ENCODE measurements at regions not wholly inside any gene's neighbourhood (a gene's known extent, or its start where the extent isn't known, plus 50 kb on each side); places are given as distances from the start of the nearest gene placed in this dataset.

GRCh38 chr7:41877118-41877517, 174.2 kb upstream of the INHBA start:
- Mint-ChIP-seq H3K36me3 (ENCODE audit: low read depth) (peaks cover 11% of the 10 kb centered on the region), H3K27me3 (peaks cover 9% of the 10 kb centered on the region), H3K4me1 (ENCODE audit: low read depth) (peaks cover 9% of the 10 kb centered on the region), H3K27ac (no peak overlapping the region), H3K9me3 (no peaks in the 10 kb centered on the region), H3K4me3 (no peak overlapping the region)
- TF ChIP-seq, protein P1, sequence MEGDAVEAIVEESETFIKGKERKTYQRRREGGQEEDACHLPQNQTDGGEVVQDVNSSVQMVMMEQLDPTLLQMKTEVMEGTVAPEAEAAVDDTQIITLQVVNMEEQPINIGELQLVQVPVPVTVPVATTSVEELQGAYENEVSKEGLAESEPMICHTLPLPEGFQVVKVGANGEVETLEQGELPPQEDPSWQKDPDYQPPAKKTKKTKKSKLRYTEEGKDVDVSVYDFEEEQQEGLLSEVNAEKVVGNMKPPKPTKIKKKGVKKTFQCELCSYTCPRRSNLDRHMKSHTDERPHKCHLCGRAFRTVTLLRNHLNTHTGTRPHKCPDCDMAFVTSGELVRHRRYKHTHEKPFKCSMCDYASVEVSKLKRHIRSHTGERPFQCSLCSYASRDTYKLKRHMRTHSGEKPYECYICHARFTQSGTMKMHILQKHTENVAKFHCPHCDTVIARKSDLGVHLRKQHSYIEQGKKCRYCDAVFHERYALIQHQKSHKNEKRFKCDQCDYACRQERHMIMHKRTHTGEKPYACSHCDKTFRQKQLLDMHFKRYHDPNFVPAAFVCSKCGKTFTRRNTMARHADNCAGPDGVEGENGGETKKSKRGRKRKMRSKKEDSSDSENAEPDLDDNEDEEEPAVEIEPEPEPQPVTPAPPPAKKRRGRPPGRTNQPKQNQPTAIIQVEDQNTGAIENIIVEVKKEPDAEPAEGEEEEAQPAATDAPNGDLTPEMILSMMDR (IDR thresholded peaks at IDR 0.05): no peak
- Histone ChIP-seq H3K9me3 (ENCODE audit: control insufficient read depth in 1 of 2, insufficient read depth in 1 of 2, low read length in 2 of 2) (no peaks in the 10 kb centered on the region), H3K4me1 (ENCODE audit: insufficient read depth, low read length) (peaks cover 10% of the 10 kb centered on the region), H3K27ac (ENCODE audit: low read depth in 1 of 2, low read length in 2 of 2) (no peak overlapping the region), H3K27me3 (ENCODE audit: control insufficient read depth in 1 of 2, insufficient read depth in 2 of 2, low read length in 2 of 2) (no peaks in the 10 kb centered on the region), H3K4me3 (ENCODE audit: low read length) (no peak overlapping the region), H3K36me3 (ENCODE audit: insufficient read depth, low read length) (no peaks in the 10 kb centered on the region)
- POLR2A ChIA-PET: no interaction called here
- ATAC-seq (ENCODE audit: poor library complexity) (no peak), DNase-seq (no peak)
- intact Hi-C loops (cut with DNase I, micrococcal nuclease): no loop called here
- CTCF ChIA-PET: no interaction called here

GRCh38 chr7:41875513-41875912, 172.6 kb upstream of the INHBA start:
- TF ChIP-seq, protein P1 (IDR thresholded peaks at IDR 0.05): no peak
- ChIA-PET POLR2A (no interaction called here), CTCF (no interaction called here)
- Mint-ChIP-seq H3K27me3 (peaks cover 16% of the 10 kb centered on the region), H3K27ac (no peak overlapping the region), H3K4me3 (no peak overlapping the region), H3K9me3 (no peaks in the 10 kb centered on the region), H3K4me1 (ENCODE audit: low read depth) (no peaks in the 10 kb centered on the region), H3K36me3 (ENCODE audit: low read depth) (no peaks in the 10 kb centered on the region)
- H3K27me3 ChIP-seq (ENCODE audit: control insufficient read depth in 1 of 2, insufficient read depth in 2 of 2, low read length in 2 of 2): no peaks in the 10 kb centered on the region
- H3K4me3 ChIP-seq (ENCODE audit: low read length): no peak overlapping the region
- H3K4me1 ChIP-seq (ENCODE audit: insufficient read depth, low read length): peaks cover 2% of the 10 kb centered on the region
- intact Hi-C loops (cut with DNase I, micrococcal nuclease): no loop called here
- no peak overlapping the region for H3K27ac ChIP-seq (ENCODE audit: low read depth in 1 of 2, low read length in 2 of 2)
- no peaks in the 10 kb centered on the region for H3K9me3 ChIP-seq (ENCODE audit: control insufficient read depth in 1 of 2, insufficient read depth in 1 of 2, low read length in 2 of 2)
- no peaks in the 10 kb centered on the region for H3K36me3 ChIP-seq (ENCODE audit: insufficient read depth, low read length)
- ATAC-seq (ENCODE audit: poor library complexity) (no peak), DNase-seq (no peak)

GRCh38 chr7:41874201-41874785, 171.4 kb upstream of the INHBA start:
- Mint-ChIP-seq H3K27ac (no peak overlapping the region), H3K9me3 (no peaks in the 10 kb centered on the region), H3K4me3 (no peak overlapping the region), H3K36me3 (ENCODE audit: low read depth) (no peaks in the 10 kb centered on the region), H3K4me1 (ENCODE audit: low read depth) (no peaks in the 10 kb centered on the region), H3K27me3 (peaks cover 28% of the 10 kb centered on the region)
- Histone ChIP-seq H3K36me3 (ENCODE audit: insufficient read depth, low read length) (no peaks in the 10 kb centered on the region), H3K27ac (ENCODE audit: low read depth in 1 of 2, low read length in 2 of 2) (no peak overlapping the region), H3K4me1 (ENCODE audit: insufficient read depth, low read length) (no peaks in the 10 kb centered on the region), H3K27me3 (ENCODE audit: control insufficient read depth in 1 of 2, insufficient read depth in 2 of 2, low read length in 2 of 2) (peaks cover 0 to 4% of the 10 kb centered on the region in 2 experiments), H3K9me3 (ENCODE audit: control insufficient read depth in 1 of 2, insufficient read depth in 1 of 2, low read length in 2 of 2) (no peaks in the 10 kb centered on the region), H3K4me3 (ENCODE audit: low read length) (no peak overlapping the region)
- ATAC-seq (ENCODE audit: poor library complexity) (no peak), DNase-seq (no peak)
- CTCF ChIA-PET: no interaction called here
- intact Hi-C loops (cut with DNase I, micrococcal nuclease): no loop called here
- POLR2A ChIA-PET: no interaction called here
- TF ChIP-seq, protein P1 (IDR thresholded peaks at IDR 0.05): no peak
